ENCODE measurements at regions not wholly inside any gene's neighbourhood (a gene's known extent, or its start where the extent isn't known, plus 50 kb on each side); places are given as distances from the start of the nearest gene placed in this dataset.

GRCh38 chr6:8844968-8845367 is 409.6 kb upstream of the SLC35B3 start:
- TF ChIP-seq SMC3 (IDR thresholded peaks at IDR 0.05; ENCODE audit: low read depth, low read length) (no peak), POLR2A (IDR thresholded peaks at IDR 0.05; ENCODE audit: low read depth, low read length) (no peak), RFX5 (IDR thresholded peaks at IDR 0.05; ENCODE audit: low read depth, low read length) (no peak), CEBPB (IDR thresholded peaks at IDR 0.05; ENCODE audit: low read depth, low read length) (no peak), MAFK (IDR thresholded peaks at IDR 0.05; ENCODE audit: low read depth, low read length) (no peak), MXI1 (IDR thresholded peaks at IDR 0.05; ENCODE audit: borderline replicate concordance, low read depth, low read length) (no peak), NFE2L2 (IDR thresholded peaks at IDR 0.05; ENCODE audit: low read depth, low read length) (no peak), RAD21 (IDR thresholded peaks at IDR 0.05; ENCODE audit: low read length) (no peak)
- TF ChIP-seq, protein P1, sequence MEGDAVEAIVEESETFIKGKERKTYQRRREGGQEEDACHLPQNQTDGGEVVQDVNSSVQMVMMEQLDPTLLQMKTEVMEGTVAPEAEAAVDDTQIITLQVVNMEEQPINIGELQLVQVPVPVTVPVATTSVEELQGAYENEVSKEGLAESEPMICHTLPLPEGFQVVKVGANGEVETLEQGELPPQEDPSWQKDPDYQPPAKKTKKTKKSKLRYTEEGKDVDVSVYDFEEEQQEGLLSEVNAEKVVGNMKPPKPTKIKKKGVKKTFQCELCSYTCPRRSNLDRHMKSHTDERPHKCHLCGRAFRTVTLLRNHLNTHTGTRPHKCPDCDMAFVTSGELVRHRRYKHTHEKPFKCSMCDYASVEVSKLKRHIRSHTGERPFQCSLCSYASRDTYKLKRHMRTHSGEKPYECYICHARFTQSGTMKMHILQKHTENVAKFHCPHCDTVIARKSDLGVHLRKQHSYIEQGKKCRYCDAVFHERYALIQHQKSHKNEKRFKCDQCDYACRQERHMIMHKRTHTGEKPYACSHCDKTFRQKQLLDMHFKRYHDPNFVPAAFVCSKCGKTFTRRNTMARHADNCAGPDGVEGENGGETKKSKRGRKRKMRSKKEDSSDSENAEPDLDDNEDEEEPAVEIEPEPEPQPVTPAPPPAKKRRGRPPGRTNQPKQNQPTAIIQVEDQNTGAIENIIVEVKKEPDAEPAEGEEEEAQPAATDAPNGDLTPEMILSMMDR (conservative IDR thresholded peaks at IDR 0.05; ENCODE audit: low read depth, low read length), result no peak
